ENCODE measurements at regions not wholly inside any gene's neighbourhood (a gene's known extent, or its start where the extent isn't known, plus 50 kb on each side); places are given as distances from the start of the nearest gene placed in this dataset.
"Not testable (repeated sequence)": the region's sequence is repeated elsewhere in the genome, so short reads cannot be mapped to it uniquely, and the experiment has no call there.

DNA sequence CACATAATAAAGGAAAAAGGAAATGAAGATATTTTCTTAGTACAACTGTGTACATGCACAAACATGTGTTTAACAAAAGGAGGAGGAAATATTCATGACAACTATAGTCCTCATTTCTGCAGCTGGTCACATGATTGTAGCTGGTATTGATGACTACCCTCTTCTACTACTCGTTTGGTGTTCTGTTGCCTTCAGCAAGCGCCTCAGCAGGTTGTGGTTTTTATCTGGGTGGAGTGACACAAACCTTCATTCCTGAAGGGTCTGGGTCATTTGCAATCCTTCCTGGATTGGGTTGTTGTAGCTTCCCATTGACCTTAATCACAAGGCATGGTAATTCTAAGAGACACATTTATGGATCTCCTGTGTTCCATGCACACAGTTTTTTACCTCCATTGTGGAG lies 1009.9 kb upstream of the USP15 start:
- TF ChIP-seq POLR2A (IDR thresholded peaks at IDR 0.05): no peak
- TF ChIP-seq, protein P1, sequence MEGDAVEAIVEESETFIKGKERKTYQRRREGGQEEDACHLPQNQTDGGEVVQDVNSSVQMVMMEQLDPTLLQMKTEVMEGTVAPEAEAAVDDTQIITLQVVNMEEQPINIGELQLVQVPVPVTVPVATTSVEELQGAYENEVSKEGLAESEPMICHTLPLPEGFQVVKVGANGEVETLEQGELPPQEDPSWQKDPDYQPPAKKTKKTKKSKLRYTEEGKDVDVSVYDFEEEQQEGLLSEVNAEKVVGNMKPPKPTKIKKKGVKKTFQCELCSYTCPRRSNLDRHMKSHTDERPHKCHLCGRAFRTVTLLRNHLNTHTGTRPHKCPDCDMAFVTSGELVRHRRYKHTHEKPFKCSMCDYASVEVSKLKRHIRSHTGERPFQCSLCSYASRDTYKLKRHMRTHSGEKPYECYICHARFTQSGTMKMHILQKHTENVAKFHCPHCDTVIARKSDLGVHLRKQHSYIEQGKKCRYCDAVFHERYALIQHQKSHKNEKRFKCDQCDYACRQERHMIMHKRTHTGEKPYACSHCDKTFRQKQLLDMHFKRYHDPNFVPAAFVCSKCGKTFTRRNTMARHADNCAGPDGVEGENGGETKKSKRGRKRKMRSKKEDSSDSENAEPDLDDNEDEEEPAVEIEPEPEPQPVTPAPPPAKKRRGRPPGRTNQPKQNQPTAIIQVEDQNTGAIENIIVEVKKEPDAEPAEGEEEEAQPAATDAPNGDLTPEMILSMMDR (IDR thresholded peaks at IDR 0.05): no peak
- intact Hi-C loops (cut with DNase I): no loop called here
- H3K36me3 ChIP-seq (replicated peaks in 1 of 2; ENCODE audit: insufficient read depth in 1 of 2, low read depth in 2 of 2): no peaks in the 10 kb centered on the region
- H3K4me1 ChIP-seq: no peaks in the 10 kb centered on the region
- no peak for ATAC-seq
- no peak overlapping the region for H3K27ac ChIP-seq
- no peaks in the 10 kb centered on the region for H3K27me3 ChIP-seq
- DNase-seq: no peak
- no peaks in the 10 kb centered on the region for H3K9me3 ChIP-seq
- 52 to 64% methylated on average over 2 of the region's 2 CpGs for WGBS, 2 donors
- no peak overlapping the region for H3K4me3 ChIP-seq

DNA sequence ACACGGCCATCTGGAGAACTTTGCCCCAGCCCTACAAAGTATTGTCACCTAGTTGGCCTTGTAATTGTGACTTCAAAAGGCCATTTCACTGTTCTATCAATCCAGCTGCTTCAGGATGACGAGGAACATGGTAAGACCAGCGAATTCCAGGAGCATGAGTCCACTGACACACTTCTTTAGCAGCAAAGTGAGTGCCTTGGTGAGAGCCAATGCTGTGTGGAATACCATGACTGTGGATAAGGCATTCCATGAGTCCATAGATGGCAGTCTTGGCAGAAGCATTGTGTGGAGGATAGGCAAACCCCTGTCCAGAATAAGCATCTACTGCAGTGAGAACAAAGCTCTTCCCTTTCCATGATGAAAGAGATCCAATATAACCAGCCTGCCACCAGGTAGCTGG lies 1009.1 kb upstream of the USP15 start:
- intact Hi-C loops (cut with DNase I): no loop called here
- H3K9me3 ChIP-seq: no peaks in the 10 kb centered on the region
- 36 to 41% methylated on average over 1 to 3 of the region's 3 CpGs for WGBS, 2 donors
- H3K4me1 ChIP-seq: no peaks in the 10 kb centered on the region
- H3K27ac ChIP-seq: no peak overlapping the region
- TF ChIP-seq, protein P1 (IDR thresholded peaks at IDR 0.05): no peak
- no peak for TF ChIP-seq POLR2A (IDR thresholded peaks at IDR 0.05)
- ATAC-seq (no peak), DNase-seq (no peak)
- H3K4me3 ChIP-seq: no peak overlapping the region
- H3K36me3 ChIP-seq (replicated peaks in 1 of 2; ENCODE audit: insufficient read depth in 1 of 2, low read depth in 2 of 2): no peaks in the 10 kb centered on the region
- no peaks in the 10 kb centered on the region for H3K27me3 ChIP-seq

DNA sequence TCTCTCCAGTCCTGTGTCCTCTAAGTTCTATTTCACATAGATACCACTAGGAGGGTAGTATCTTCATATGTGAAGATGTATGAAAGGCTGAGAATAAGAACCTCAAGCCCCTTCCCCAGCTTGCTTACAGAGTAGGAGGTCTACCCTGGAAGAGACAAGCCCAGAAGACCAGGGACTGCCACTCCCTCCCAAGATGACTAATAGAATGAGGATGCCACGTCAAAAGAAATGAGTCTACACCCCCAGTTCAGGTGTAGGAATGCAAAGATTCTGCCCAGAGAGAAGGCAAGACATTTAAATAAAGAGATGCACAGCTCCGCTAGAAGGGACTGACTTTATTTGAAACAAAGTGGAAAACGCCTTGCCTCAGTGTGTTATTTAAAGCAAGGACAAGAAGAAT lies 1006.0 kb upstream of the USP15 start:
- TF ChIP-seq, protein P1 (IDR thresholded peaks at IDR 0.05): no peak
- 53 to 65% methylated on average over 3 of the region's 3 CpGs for WGBS, 2 donors
- ATAC-seq (no peak), DNase-seq (no peak)
- Histone ChIP-seq H3K27ac (no peak overlapping the region), H3K4me1 (no peaks in the 10 kb centered on the region), H3K4me3 (no peak overlapping the region), H3K36me3 (replicated peaks in 1 of 2; ENCODE audit: insufficient read depth in 1 of 2, low read depth in 2 of 2) (no peaks in the 10 kb centered on the region), H3K9me3 (no peaks in the 10 kb centered on the region), H3K27me3 (no peaks in the 10 kb centered on the region)
- intact Hi-C loops (cut with DNase I): no loop called here

DNA sequence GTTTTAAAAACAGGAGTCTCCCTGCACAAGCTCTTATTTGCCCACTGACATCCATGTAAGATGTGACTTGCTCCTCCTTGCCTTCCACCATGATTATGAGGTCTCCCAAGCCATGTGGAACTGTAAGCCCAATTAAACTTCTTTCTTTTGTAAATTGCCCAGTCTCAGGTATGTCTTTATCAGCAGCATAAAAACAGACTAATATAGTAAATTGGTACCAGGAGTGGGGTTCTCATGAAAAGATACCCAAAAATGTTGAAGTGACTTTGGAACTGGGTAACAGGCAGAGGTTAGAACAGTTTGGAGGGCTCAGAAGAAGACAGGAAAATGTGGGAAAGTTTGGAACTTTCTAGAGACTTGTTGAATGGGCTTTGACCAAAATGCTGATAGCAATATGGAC lies 995.9 kb upstream of the USP15 start:
- ATAC-seq; DNase-seq; H3K27ac ChIP-seq; H3K36me3 ChIP-seq (replicated peaks in 1 of 2; ENCODE audit: insufficient read depth in 1 of 2, low read depth in 2 of 2); intact Hi-C loops (cut with DNase I); H3K27me3 ChIP-seq; H3K4me3 ChIP-seq; H3K4me1 ChIP-seq: not testable (repeated sequence)
- peaks cover 0 to 20% (median 0%) of the 10 kb centered on the region in 3 donors for H3K9me3 ChIP-seq

DNA sequence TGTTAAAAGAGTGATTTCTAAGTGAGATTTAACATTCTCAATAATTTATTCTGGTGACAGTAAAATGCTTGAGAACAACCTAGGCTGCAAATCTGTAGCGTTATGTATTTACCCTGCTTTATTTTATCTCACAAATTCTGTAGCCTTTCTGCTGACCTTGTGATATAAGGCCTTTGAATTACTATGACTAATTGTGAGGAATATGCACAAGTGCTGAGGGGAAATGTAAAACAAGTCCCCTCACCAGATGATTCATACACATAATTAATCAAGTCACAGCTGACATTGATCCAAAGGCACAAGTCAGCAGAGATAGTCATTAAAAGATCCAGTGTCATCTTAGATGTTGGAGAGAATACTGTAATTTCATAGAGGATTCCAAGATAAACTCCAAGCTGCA lies 992.7 kb upstream of the USP15 start:
- TF ChIP-seq, protein P1 (IDR thresholded peaks at IDR 0.05): no peak
- no peak for TF ChIP-seq POLR2A (IDR thresholded peaks at IDR 0.05)

More for the DNA sequence above, 992.7 kb upstream of the USP15 start:
- Histone ChIP-seq H3K9me3 (peaks cover 0 to 20% (median 0%) of the 10 kb centered on the region in 3 donors), H3K27me3 (no peaks in the 10 kb centered on the region), H3K4me1 (no peaks in the 10 kb centered on the region), H3K4me3 (no peak overlapping the region), H3K27ac (no peak overlapping the region), H3K36me3 (replicated peaks in 1 of 2; ENCODE audit: insufficient read depth in 1 of 2, low read depth in 2 of 2) (no peaks in the 10 kb centered on the region)
- 7 to 20% methylated on average over 1 of the region's 1 CpG for WGBS, 2 donors
- ATAC-seq (no peak), DNase-seq (no peak)
- intact Hi-C loops (cut with DNase I): no loop called here
